Activated CD8-positive, alpha-beta T cell treated with anti-CD3 and anti-CD28 coated beads for 36 hours (primary cell): ENCODE measurements at regions not wholly inside any gene's neighbourhood (a gene's known extent, or its start where the extent isn't known, plus 50 kb on each side); places are given as distances from the start of the nearest gene placed in this dataset.

Experiments used
- ATAC-seq: fragments of 200-7000 bp; cut with Tn5 transposase; one replicate; pipeline ENCODE4 v1.10.0; 2021; ENCODE audit warnings: mild to moderate bottlenecking, moderate library complexity
- CTCF ChIA-PET: fragments of 350-600 bp; sonication (Branson Sonifier 250); formaldehyde crosslinking; loops from one replicate; lab custom pipeline; 2021; ENCODE audit warnings: antibody characterized with exemption; lab: Charles Lee
- POLR2A ChIA-PET: fragments of 350-600 bp; sonication (Branson Sonifier 250); formaldehyde crosslinking; loops from one replicate; lab custom pipeline; 2021; ENCODE audit warnings: antibody characterized with exemption; lab: Charles Lee
- DNase-seq: peaks from one replicate; pipeline ENCODE4 v3.0.0-alpha.2; 2020
- H3K27ac Mint-ChIP-seq: one replicate; pipeline ENCODE4 v1.8.0; 2021; ENCODE audit warnings: mild to moderate bottlenecking, mixed read lengths
- H3K27me3 Mint-ChIP-seq: one replicate; pipeline ENCODE4 v1.8.0; 2021; ENCODE audit warnings: mixed read lengths
- H3K36me3 Mint-ChIP-seq: one replicate; pipeline ENCODE4 v1.8.0; 2021; ENCODE audit warnings: low read depth, mixed read lengths
- H3K4me1 Mint-ChIP-seq: one replicate; pipeline ENCODE4 v1.8.0; 2021; ENCODE audit warnings: low read depth, mixed read lengths
- H3K4me3 Mint-ChIP-seq: one replicate; pipeline ENCODE4 v1.8.0; 2021; ENCODE audit warnings: mild to moderate bottlenecking, moderate library complexity, mixed read lengths
- H3K9me3 Mint-ChIP-seq: one replicate; pipeline ENCODE4 v1.8.0; 2021; ENCODE audit warnings: mixed read lengths
- CTCF ChIP-seq: fragments of 200-600 bp; IDR thresholded peaks from one replicate; pipeline ENCODE4 v1.8.0; 2022; ENCODE audit warnings: antibody characterized with exemption, mild to moderate bottlenecking
- intact Hi-C: fragments of 100-400 bp; cut with micrococcal nuclease; formaldehyde crosslinking; loops from one replicate; pipeline ENCODE4 v1.10.0; 2022

GRCh38 chr12:16891673-16892072 lies 285.7 kb upstream of the LMO3 start:
- intact Hi-C loops: no loop called here
- DNase-seq: no peak
- TF ChIP-seq CTCF: no peak
- ChIA-PET CTCF (no interaction called here), POLR2A (no interaction called here)
- Mint-ChIP-seq H3K4me3 (no peak overlapping the region), H3K27ac (no peak overlapping the region), H3K27me3 (no peaks in the 10 kb centered on the region), H3K4me1 (no peaks in the 10 kb centered on the region), H3K9me3 (peaks cover 20% of the 10 kb centered on the region), H3K36me3 (no peaks in the 10 kb centered on the region)
- no peak for ATAC-seq

- ChIA-PET CTCF (no interaction called here), POLR2A (no interaction called here)
- Mint-ChIP-seq H3K36me3 (no peaks in the 10 kb centered on the region), H3K4me1 (no peaks in the 10 kb centered on the region), H3K27ac (no peak overlapping the region), H3K27me3 (no peaks in the 10 kb centered on the region), H3K9me3 (peaks cover 12% of the 10 kb centered on the region), H3K4me3 (no peak overlapping the region)
- no peak for DNase-seq
- no peak for TF ChIP-seq CTCF
- no peak for ATAC-seq
- intact Hi-C loops: no loop called here
Observed at GRCh38 chr12:16884819-16885218, 278.9 kb upstream of the LMO3 start.

- DNase-seq (no peak), ATAC-seq (peak; percentile 17)
- H3K4me1 Mint-ChIP-seq: no peaks in the 10 kb centered on the region
- no peaks in the 10 kb centered on the region for H3K27me3 Mint-ChIP-seq
- ChIA-PET POLR2A (no interaction called here), CTCF (no interaction called here)
- no peaks in the 10 kb centered on the region for H3K36me3 Mint-ChIP-seq
- H3K4me3 Mint-ChIP-seq: no peak overlapping the region
- peaks cover 10% of the 10 kb centered on the region for H3K9me3 Mint-ChIP-seq
- intact Hi-C loops: no loop called here
- no peak for TF ChIP-seq CTCF
- no peak overlapping the region for H3K27ac Mint-ChIP-seq
Observed at GRCh38 chr12:16884056-16884455, 278.1 kb upstream of the LMO3 start.

- no peak overlapping the region for H3K27ac Mint-ChIP-seq
- POLR2A ChIA-PET: no interaction called here
- intact Hi-C loops: no loop called here
- CTCF ChIA-PET: no interaction called here
- no peak for ATAC-seq
- DNase-seq: no peak
- no peaks in the 10 kb centered on the region for H3K36me3 Mint-ChIP-seq
- H3K9me3 Mint-ChIP-seq: peaks cover 1% of the 10 kb centered on the region
- no peaks in the 10 kb centered on the region for H3K27me3 Mint-ChIP-seq
- H3K4me3 Mint-ChIP-seq: no peak overlapping the region
- no peak for TF ChIP-seq CTCF
- no peaks in the 10 kb centered on the region for H3K4me1 Mint-ChIP-seq
Observed at GRCh38 chr12:16881986-16882570, 276.1 kb upstream of the LMO3 start.

- no peaks in the 10 kb centered on the region for H3K27me3 Mint-ChIP-seq
- intact Hi-C loops: no loop called here
- ChIA-PET POLR2A (no interaction called here), CTCF (no interaction called here)
- no peak for DNase-seq
- peaks cover 2% of the 10 kb centered on the region for H3K9me3 Mint-ChIP-seq
- no peak overlapping the region for H3K4me3 Mint-ChIP-seq
- no peaks in the 10 kb centered on the region for H3K36me3 Mint-ChIP-seq
- ATAC-seq: no peak
- no peaks in the 10 kb centered on the region for H3K4me1 Mint-ChIP-seq
- TF ChIP-seq CTCF: no peak
- H3K27ac Mint-ChIP-seq: no peak overlapping the region
Observed at GRCh38 chr12:16880864-16881285, 274.9 kb upstream of the LMO3 start.
